ENCODE measurements at regions not wholly inside any gene's neighbourhood (a gene's known extent, or its start where the extent isn't known, plus 50 kb on each side); places are given as distances from the start of the nearest gene placed in this dataset.

DNA sequence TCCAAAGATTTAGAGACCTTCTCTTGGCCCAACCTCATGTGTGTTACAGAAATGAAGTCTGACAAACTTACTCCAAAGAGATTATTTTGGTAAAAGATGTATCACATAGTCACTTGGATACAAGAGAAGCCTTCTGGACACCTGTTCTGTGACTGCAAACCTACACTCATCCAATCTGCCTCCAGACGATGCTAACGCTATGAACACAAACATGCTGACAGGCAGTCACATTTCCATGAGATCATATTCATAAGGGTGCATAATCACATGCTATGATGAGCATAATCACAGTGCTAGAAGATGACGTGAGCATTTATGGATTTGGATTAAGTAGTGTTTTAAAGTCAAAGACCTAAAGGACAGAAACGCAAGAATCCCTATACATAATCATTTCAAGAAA, 340.2 kb downstream of the HACE1 start:
- no peaks in the 10 kb centered on the region for H3K9me3 Mint-ChIP-seq
- ATAC-seq (no peak), DNase-seq (no peak)
- H3K27me3 Mint-ChIP-seq = peaks cover 6% of the 10 kb centered on the region
- ChIA-PET POLR2A (no interaction called here), CTCF (no interaction called here)
- no peak overlapping the region for H3K27ac Mint-ChIP-seq
- no peaks in the 10 kb centered on the region for H3K4me1 Mint-ChIP-seq (ENCODE audit: low read depth)
- H3K36me3 Mint-ChIP-seq (ENCODE audit: low read depth) = no peaks in the 10 kb centered on the region
- H3K4me3 Mint-ChIP-seq = no peak overlapping the region
- intact Hi-C loops (cut with micrococcal nuclease) = no loop called here
- TF ChIP-seq CTCF (IDR thresholded peaks at IDR 0.05) = no peak

DNA sequence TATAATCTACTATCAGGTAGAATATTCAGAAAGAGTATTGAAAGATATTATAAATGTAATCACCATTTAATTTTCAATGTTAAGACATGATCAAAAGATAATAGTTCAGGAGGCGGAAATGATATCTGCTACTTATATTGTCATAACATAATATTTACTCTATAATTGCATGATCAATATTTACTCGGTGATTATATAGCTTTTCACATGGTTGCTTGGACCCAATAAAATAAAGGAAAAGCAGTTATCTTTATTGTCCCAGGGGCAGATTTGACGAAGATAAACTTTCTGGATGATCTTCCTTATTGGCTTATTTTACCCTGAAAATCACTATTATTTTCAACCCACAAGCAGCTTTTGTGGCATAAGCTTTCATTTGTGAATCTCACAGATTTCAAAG, 350.4 kb downstream of the HACE1 start:
- ChIA-PET CTCF (no interaction called here), POLR2A (no interaction called here)
- no peaks in the 10 kb centered on the region for H3K36me3 Mint-ChIP-seq (ENCODE audit: low read depth)
- peaks cover 7% of the 10 kb centered on the region for H3K27me3 Mint-ChIP-seq
- ATAC-seq = no peak
- no peak for TF ChIP-seq CTCF (IDR thresholded peaks at IDR 0.05)
- DNase-seq = no peak
- no peaks in the 10 kb centered on the region for H3K4me1 Mint-ChIP-seq (ENCODE audit: low read depth)
- no peak overlapping the region for H3K4me3 Mint-ChIP-seq
- intact Hi-C loops (cut with micrococcal nuclease) = no loop called here
- H3K9me3 Mint-ChIP-seq = no peaks in the 10 kb centered on the region
- no peak overlapping the region for H3K27ac Mint-ChIP-seq

- peaks cover 6% of the 10 kb centered on the region for H3K27me3 Mint-ChIP-seq
- H3K27ac Mint-ChIP-seq = no peak overlapping the region
- H3K4me1 Mint-ChIP-seq (ENCODE audit: low read depth) = no peaks in the 10 kb centered on the region
- no peaks in the 10 kb centered on the region for H3K36me3 Mint-ChIP-seq (ENCODE audit: low read depth)
- H3K9me3 Mint-ChIP-seq = no peaks in the 10 kb centered on the region
- no peak overlapping the region for H3K4me3 Mint-ChIP-seq
- no peak for ATAC-seq
- TF ChIP-seq CTCF (IDR thresholded peaks at IDR 0.05) = no peak
- no peak for DNase-seq
- CTCF ChIA-PET = no interaction called here
- POLR2A ChIA-PET = no interaction called here
- intact Hi-C loops (cut with micrococcal nuclease) = no loop called here
These were observed 353.3 kb downstream of the HACE1 start for GRCh38 chr6:104506429-104506828.

DNA sequence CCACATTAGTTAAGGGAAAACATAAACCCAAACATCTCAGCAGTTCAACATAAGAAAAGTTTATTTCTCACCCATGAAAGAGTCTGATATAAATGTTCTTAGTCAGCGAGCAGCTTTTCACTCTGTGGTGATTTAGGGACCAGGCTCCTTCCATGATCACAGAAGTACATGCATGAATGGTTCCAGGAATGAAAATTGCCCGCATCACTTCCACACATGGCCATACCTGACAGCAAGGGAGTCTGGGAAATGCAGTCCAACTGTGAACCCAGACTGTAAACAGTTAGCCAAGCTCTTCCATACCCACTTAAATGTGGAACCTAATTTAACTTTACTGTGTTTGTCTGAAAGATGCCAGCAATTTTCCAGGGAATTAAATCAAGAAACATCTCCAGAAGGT, 353.9 kb downstream of the HACE1 start:
- DNase-seq = no peak
- ChIA-PET POLR2A (no interaction called here), CTCF (interaction anchor here (1.1 kb wide), 1 partner anchor 20 kb away, joined by 3 read pairs; no protein-coding TSS in a partner anchor)
- H3K27me3 Mint-ChIP-seq = peaks cover 6% of the 10 kb centered on the region
- no peaks in the 10 kb centered on the region for H3K9me3 Mint-ChIP-seq
- H3K4me1 Mint-ChIP-seq (ENCODE audit: low read depth) = no peaks in the 10 kb centered on the region
- intact Hi-C loops (cut with micrococcal nuclease) = no loop called here
- H3K36me3 Mint-ChIP-seq (ENCODE audit: low read depth) = no peaks in the 10 kb centered on the region
- H3K27ac Mint-ChIP-seq = no peak overlapping the region
- no peak for TF ChIP-seq CTCF (IDR thresholded peaks at IDR 0.05)
- H3K4me3 Mint-ChIP-seq = no peak overlapping the region
- no peak for ATAC-seq

GRCh38 chr6:104500265-104500664, 359.5 kb downstream of the HACE1 start:
- no peak for TF ChIP-seq CTCF (IDR thresholded peaks at IDR 0.05)
- intact Hi-C loops (cut with micrococcal nuclease) = no loop called here
- H3K9me3 Mint-ChIP-seq = no peaks in the 10 kb centered on the region
- ChIA-PET POLR2A (no interaction called here), CTCF (no interaction called here)
- H3K27ac Mint-ChIP-seq = no peak overlapping the region
- H3K27me3 Mint-ChIP-seq = peaks cover 4% of the 10 kb centered on the region
- DNase-seq (no peak), ATAC-seq (no peak)
- H3K4me3 Mint-ChIP-seq = no peak overlapping the region
- H3K36me3 Mint-ChIP-seq (ENCODE audit: low read depth) = no peaks in the 10 kb centered on the region
- H3K4me1 Mint-ChIP-seq (ENCODE audit: low read depth) = no peaks in the 10 kb centered on the region

All from activated CD8-positive, alpha-beta T cell treated with anti-CD3 and anti-CD28 coated beads for 36 hours (primary cell).